DMS153 treated with DMSO at 0.1 percent for 48 hours (cell line): ENCODE measurements at regions not wholly inside any gene's neighbourhood (a gene's known extent, or its start where the extent isn't known, plus 50 kb on each side); places are given as distances from the start of the nearest gene placed in this dataset.

ENCODE experiments used
- DNase-seq: peaks from one replicate; lab custom pipeline; 2025; ENCODE audit not compliant: unreplicated experiment; lab: John Stamatoyannopoulos, UW

DNA sequence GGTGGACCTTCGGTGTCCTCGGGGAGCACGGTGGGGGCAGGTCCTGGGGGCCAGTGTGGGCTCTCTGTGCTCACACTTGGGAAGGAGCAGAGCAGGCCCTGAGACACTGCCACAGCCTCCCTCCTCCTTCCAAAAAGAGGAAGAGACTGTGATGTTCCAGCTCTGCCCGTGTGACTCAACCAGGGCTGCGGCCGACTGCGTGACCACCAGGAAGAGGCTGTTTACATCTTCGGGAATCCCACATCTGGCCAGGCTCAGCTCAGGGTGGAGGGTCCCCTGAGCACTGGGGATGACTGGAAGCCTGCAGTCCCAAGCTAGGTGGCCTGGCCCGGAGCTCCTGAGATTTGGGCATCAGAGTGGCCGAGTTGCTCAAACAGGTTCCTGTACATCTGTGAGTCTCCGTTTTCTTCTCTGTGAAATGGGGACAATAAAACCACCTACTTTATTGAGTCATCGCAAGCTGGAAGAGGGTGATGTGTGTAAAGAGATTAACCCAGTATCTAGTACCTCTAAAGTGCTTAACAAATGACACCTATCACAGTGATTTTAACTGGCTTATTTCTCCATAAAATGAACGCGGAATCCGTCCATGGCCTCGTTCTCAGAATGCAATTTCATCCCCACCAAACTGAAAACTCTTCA, 242.1 kb downstream of the DLL1 start:
- DNase-seq, result no peak

DNA sequence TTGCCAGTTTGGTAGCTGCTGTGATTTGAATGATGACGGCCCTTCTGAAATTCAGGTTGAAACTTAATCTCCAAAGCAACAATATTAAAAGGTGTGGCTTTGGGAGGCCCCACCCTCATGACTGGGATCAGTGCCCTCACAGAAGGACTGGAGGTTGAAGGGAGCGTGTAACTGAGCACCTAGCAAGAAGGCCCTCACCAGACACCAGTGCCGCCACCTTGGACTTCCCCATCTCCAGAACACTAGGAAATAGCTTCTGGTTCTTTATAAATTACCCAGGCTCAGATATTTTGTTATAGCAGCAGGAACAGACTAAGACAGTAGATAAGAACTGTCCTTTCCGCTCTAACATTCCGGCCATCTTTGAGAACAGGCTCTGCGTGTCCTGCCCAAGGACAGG, 243.1 kb downstream of the DLL1 start:
- DNase-seq, result no peak

DNA sequence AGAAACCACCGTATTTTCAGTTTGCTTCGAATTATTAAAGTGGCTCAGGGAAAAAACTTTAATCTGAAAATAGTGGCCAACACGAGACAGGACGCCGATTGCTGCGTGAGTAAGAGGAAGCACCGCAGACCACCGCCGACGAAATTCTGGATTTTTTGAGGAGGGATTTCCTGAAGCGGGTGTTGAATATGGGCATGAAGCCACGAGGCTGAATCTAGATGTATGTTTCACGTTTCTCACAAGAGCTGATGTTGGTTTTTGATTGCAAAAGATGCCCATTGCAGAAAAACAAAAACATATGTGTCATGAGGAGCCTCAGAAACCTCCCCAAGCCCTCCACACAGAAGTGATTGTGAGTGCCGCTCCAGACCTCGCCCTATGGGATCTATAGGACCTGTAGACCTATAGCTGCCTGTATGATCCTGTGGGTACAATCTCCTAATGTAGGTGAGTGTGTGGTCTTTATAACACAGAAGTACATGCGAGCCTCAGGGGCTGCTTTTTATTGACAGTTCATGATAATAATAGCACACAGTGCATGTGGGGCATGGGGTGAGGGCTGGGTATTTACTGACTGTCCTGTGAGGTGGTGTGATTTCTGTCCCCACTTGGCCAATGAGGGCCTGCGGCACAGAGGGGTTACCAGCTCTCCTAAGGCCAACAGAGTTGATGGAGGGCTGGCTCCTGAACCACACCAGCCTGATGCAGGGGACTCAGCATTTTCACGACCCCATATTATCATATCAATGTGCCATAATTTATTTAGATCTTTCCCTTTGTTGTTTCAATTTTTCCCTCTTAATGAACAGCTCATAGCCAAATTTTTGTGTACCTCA, 243.9 kb downstream of the DLL1 start:
- DNase-seq, result no peak

- DNase-seq, result no peak
Observed at GRCh38 chr6:170045981-170046667, 244.8 kb downstream of the DLL1 start.

DNA sequence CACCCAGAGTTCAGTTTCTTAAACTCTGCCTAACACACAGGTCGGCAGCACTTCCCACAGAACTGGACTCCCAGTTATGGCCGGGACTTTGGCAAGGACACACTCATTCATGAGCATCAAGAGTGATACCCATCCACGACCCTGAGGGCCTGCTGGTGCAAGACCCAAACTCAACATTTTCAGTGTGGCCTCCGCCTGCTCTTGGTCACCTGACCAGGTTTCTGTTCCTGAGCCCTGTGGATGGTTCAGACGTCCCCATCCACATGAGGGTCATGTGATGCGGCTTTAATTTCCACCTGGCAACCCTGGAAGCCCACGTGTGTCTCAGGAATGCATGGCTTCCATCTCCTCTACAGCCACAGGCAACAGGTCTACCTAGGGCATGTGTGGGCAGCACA, 245.3 kb downstream of the DLL1 start:
- no peak for DNase-seq

- DNase-seq, result no peak
Observed at GRCh38 chr6:170044836-170045562, 245.9 kb downstream of the DLL1 start.

GRCh38 chr6:170043881-170044790, 246.7 kb downstream of the DLL1 start:
- DNase-seq, result no peak

GRCh38 chr6:170043150-170043819, 247.6 kb downstream of the DLL1 start:
- DNase-seq, result no peak

DNA sequence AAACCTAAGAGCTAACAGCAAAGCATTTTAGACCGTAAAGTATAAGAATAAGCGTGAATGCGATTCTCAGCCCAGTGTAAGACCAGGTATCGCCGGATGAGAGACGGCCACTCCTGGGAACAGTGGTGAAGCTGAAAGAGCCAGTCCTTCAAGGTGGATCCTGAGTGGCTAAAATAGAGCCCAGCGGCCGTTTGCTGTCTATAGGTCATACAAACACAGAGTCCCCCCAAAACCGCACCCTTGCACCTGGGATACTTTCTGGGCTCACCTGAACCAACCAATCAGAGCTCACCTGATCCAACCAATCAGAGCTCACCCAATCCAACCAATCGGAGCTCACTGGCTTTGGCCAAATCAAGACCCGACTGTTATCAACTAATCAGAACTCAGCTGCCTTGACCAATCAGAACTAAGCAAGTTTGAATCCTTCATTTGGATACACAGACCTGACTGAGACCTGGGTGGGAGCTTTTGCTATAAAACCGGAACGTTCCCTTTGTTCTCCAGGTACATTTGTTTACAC, 248.2 kb downstream of the DLL1 start:
- no peak for DNase-seq

GRCh38 chr6:170042123-170042522, 248.8 kb downstream of the DLL1 start:
- DNase-seq, result no peak

GRCh38 chr6:170041526-170041925, 249.4 kb downstream of the DLL1 start:
- DNase-seq, result no peak

GRCh38 chr6:170040906-170041305, 250.0 kb downstream of the DLL1 start:
- no peak for DNase-seq

GRCh38 chr6:170040115-170040500, 250.8 kb downstream of the DLL1 start:
- DNase-seq, result no peak

DNA sequence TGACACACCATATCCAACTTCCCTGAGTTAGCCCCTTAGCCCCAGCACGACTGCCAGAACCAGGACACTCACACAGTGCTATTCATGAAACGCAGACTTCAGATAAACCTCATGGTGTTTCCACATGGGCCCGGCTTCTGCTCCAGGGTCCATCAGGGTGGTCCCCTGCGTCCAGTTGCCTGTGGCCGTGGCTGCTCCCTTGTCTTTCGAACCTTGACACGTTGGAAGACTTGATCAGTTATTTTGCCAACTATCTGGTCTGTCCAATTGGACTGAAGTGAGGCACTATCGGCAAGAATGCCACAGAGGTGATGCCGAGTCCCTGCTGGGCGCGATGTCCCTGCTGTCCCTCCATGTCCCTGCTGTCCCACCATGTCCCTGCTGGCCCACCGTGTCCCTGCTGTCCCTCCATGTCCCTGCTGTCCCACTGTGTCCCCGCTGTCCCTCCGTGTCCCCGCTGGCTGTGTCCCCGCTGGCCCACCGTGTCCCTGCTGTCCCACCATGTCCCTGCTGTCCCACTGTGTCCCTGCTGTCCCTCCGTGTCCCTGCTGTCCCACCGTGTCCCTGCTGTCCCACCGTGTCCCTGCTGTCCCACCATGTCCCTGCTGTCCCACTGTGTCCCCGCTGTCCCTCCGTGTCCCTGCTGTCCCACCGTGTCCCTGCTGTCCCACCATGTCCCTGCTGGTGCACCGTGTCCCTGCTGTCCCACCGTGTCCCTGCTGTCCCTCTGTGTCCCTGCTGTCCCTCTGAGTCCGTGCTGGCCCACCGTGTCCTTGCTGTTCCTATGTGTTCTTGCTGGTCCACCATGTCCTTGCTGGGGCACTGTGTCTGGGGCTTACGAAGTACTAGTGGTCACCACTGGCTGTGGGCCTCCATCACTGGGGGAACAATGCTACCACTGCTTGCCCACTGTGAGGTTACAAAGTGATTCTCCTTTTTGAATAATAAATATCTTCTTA, 251.4 kb downstream of the DLL1 start:
- no peak for DNase-seq

- DNase-seq, result no peak
Observed at GRCh38 chr6:170038708-170039107, 252.2 kb downstream of the DLL1 start.

DNA sequence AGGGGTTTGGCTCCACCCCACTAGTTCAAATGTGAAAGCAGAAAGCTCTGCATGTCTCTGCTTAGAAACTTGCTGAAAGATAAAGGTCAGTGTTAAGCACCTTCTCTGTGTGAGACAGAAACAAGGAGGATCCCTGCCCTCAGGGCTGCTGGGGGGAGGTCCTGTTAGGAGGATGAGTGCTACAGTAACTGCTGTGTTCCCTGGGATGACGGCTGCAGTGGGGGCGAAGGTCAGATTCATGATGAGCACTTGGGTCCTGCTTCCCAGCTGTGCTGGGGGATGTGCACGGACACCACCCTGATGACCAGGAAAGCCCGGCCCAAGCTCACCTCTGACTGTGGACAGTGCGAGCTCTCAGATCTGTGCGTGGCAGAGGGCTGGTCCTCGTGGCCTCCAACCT, 252.6 kb downstream of the DLL1 start:
- DNase-seq, result no peak

DNA sequence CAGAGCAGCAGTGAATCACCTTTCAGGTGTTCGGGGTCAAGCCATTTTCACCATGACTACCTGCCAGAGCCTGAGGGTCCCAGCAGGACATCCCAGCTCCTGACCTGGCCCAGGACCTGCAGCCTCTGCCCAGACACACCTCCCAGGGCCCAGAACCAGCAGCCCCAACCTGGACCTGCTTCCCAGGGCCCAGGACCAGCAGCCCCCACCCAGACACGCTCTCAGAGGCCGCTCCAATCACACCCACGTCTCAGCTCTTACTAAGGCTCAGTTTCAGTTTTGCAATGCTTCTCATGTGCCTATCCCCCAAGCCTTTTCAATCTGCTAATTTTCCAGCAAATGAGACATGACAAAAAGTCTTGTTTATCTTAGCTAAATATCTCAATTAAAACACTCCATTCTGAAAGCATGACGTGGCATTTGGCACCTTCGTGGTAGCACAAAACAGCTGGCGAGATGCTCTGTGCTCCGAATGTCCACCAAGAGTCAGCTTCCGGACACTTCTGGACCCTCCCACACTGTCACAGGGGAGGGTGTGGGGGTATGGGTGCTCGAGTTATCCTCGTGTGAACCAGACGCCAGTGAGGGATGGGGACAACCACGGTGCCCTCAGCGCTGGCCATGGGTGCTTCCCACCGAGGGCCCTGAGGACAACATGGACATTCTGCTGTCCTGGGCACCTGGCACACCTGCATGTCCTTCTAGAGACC, 253.2 kb downstream of the DLL1 start:
- no peak for DNase-seq

GRCh38 chr6:170036916-170037315, 254.0 kb downstream of the DLL1 start:
- no peak for DNase-seq
